Activated CD8-positive, alpha-beta T cell treated with anti-CD3 and anti-CD28 coated beads for 36 hours (primary cell): ENCODE measurements at regions not wholly inside any gene's neighbourhood (a gene's known extent, or its start where the extent isn't known, plus 50 kb on each side); places are given as distances from the start of the nearest gene placed in this dataset.
"Not testable (repeated sequence)": the region's sequence is repeated elsewhere in the genome, so short reads cannot be mapped to it uniquely, and the experiment has no call there.

Experiments used
- ATAC-seq: fragments of 200-7000 bp; cut with Tn5 transposase; one replicate; pipeline ENCODE4 v1.10.0; 2021; ENCODE audit warnings: mild to moderate bottlenecking, moderate library complexity
- CTCF ChIA-PET: fragments of 350-600 bp; sonication (Branson Sonifier 250); formaldehyde crosslinking; loops from one replicate; lab custom pipeline; 2021; ENCODE audit warnings: antibody characterized with exemption; lab: Charles Lee
- POLR2A ChIA-PET: fragments of 350-600 bp; sonication (Branson Sonifier 250); formaldehyde crosslinking; loops from one replicate; lab custom pipeline; 2021; ENCODE audit warnings: antibody characterized with exemption; lab: Charles Lee
- DNase-seq: peaks from one replicate; pipeline ENCODE4 v3.0.0-alpha.2; 2020
- H3K27ac Mint-ChIP-seq: one replicate; pipeline ENCODE4 v1.8.0; 2021; ENCODE audit warnings: mild to moderate bottlenecking, mixed read lengths
- H3K27me3 Mint-ChIP-seq: one replicate; pipeline ENCODE4 v1.8.0; 2021; ENCODE audit warnings: mixed read lengths
- H3K36me3 Mint-ChIP-seq: one replicate; pipeline ENCODE4 v1.8.0; 2021; ENCODE audit warnings: low read depth, mixed read lengths
- H3K4me1 Mint-ChIP-seq: one replicate; pipeline ENCODE4 v1.8.0; 2021; ENCODE audit warnings: low read depth, mixed read lengths
- H3K4me3 Mint-ChIP-seq: one replicate; pipeline ENCODE4 v1.8.0; 2021; ENCODE audit warnings: mild to moderate bottlenecking, moderate library complexity, mixed read lengths
- H3K9me3 Mint-ChIP-seq: one replicate; pipeline ENCODE4 v1.8.0; 2021; ENCODE audit warnings: mixed read lengths
- intact Hi-C: fragments of 100-400 bp; cut with micrococcal nuclease; formaldehyde crosslinking; loops from one replicate; pipeline ENCODE4 v1.10.0; 2022
- TF ChIP-seq, protein P1 (sequence below): fragments of 200-600 bp; IDR thresholded peaks from one replicate; pipeline ENCODE4 v1.8.0; 2022; ENCODE audit warnings: antibody characterized with exemption, mild to moderate bottlenecking

DNA sequence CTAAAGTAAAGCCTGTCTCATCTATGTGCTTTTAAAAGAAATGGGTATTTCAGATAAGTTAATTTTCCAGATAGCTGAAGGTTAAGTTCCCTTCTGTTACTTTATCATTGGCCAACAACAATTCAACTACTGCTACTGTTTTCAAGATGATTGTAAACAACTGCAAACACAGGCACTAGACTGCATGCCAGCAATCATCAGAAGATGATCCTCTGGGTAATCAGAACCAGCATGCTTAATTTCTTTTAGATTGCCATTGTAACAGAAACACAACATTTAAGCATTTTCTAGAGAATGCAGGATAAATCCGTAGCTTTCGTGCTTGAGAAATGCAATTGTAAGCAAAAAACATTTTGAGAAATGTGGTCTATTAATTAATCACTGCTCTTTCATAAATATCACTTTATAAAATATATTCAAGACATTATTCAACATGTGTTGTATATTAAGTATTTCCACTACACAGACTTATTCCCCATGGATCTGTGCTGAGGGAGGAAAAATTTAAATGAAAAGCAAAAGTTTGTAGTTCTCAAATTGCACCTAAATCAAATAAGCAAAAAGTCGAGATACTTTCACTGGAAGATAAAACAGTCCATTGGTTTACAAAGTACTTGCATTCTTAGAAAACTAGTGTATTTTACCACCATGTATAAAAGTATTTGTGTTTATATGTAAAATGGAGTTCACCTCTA lies 133.7 kb downstream of the ATL2 start:
- Mint-ChIP-seq H3K27ac (no peak overlapping the region), H3K9me3 (no peaks in the 10 kb centered on the region), H3K4me3 (no peak overlapping the region), H3K4me1 (no peaks in the 10 kb centered on the region), H3K27me3 (peaks cover 2% of the 10 kb centered on the region), H3K36me3 (no peaks in the 10 kb centered on the region)
- no peak for DNase-seq
- intact Hi-C loops: no loop called here
- POLR2A ChIA-PET: no interaction called here
- CTCF ChIA-PET: interaction anchor here (1.2 kb wide), 1 partner anchor 128 kb away, joined by 5 read pairs; no protein-coding TSS in a partner anchor
- TF ChIP-seq, protein P1, sequence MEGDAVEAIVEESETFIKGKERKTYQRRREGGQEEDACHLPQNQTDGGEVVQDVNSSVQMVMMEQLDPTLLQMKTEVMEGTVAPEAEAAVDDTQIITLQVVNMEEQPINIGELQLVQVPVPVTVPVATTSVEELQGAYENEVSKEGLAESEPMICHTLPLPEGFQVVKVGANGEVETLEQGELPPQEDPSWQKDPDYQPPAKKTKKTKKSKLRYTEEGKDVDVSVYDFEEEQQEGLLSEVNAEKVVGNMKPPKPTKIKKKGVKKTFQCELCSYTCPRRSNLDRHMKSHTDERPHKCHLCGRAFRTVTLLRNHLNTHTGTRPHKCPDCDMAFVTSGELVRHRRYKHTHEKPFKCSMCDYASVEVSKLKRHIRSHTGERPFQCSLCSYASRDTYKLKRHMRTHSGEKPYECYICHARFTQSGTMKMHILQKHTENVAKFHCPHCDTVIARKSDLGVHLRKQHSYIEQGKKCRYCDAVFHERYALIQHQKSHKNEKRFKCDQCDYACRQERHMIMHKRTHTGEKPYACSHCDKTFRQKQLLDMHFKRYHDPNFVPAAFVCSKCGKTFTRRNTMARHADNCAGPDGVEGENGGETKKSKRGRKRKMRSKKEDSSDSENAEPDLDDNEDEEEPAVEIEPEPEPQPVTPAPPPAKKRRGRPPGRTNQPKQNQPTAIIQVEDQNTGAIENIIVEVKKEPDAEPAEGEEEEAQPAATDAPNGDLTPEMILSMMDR: no peak
- no peak for ATAC-seq

DNA sequence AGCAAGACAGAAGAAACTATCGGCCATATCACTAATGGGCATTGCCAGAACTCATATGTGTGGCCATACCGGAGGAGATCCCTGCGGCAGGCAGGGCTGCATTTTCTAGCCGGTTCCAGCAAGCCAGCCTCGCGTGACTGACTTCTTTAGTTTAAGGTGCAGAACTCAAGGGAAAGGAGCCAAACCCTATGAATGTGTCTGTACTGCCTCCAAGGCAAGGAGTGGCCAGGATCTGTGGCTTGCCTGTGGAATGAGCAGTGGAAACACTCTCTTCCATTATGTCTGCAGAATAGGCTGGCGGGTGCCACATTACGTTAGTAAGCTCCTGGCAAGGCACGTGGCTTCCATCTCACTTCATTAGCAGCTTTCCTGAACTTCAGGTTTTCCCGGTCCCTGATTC lies 137.6 kb downstream of the ATL2 start:
- POLR2A ChIA-PET: no interaction called here
- Mint-ChIP-seq H3K9me3 (no peaks in the 10 kb centered on the region), H3K27me3 (peaks cover 6% of the 10 kb centered on the region), H3K27ac (no peak overlapping the region), H3K4me1 (no peaks in the 10 kb centered on the region), H3K4me3 (no peak overlapping the region), H3K36me3 (no peaks in the 10 kb centered on the region)
- intact Hi-C loops: no loop called here
- ATAC-seq (no peak), DNase-seq (no peak)
- CTCF ChIA-PET: interaction anchor here (1.5 kb wide), 1 partner anchor 126 kb away, joined by 4 read pairs; no protein-coding TSS in a partner anchor
- TF ChIP-seq, protein P1: no peak

DNA sequence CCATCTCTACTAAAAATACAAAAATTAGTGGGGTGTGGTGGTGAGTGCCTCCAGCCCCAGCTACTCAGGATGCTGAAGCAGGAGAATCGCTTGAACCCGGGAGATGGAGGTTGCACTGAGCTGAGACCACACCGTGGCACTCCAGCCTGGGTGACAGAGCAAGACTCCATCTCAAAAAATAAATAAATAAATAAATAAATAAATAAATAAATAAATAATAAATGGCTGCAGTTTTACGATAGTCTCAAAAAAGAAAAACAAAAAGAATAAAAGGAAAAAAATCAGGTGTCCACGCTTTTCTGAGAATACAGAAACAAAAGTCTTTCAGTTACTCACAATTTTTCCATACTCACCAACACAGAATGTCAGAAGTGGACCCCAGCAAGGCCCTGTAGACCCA lies 138.4 kb downstream of the ATL2 start:
- H3K4me1 Mint-ChIP-seq, H3K36me3 Mint-ChIP-seq, H3K4me3 Mint-ChIP-seq, ATAC-seq, H3K27ac Mint-ChIP-seq, CTCF ChIA-PET, H3K9me3 Mint-ChIP-seq, POLR2A ChIA-PET, DNase-seq, intact Hi-C loops: not testable (repeated sequence)
- peaks cover 14% of the 10 kb centered on the region for H3K27me3 Mint-ChIP-seq

DNA sequence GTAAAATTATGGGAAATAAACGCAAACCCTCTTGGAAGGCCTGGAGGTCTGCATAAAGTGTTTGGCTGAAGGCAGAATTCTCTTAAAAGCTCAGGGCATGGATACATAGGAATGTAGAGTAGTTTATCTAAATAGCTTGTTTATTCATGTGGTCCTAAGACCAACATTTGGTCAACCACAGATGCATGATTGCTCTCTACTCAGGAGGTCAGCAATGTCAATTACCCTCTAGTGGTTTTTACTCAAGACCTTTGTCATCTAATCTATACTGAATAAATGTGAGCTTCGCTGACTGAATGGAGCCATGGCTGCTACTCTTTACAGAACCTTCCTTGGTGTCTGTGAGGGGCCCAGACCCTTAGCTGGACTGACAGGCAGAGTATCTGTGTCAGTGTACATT lies 139.8 kb downstream of the ATL2 start:
- Mint-ChIP-seq H3K27ac (no peak overlapping the region), H3K36me3 (no peaks in the 10 kb centered on the region), H3K27me3 (peaks cover 19% of the 10 kb centered on the region), H3K4me3 (no peak overlapping the region), H3K4me1 (no peaks in the 10 kb centered on the region), H3K9me3 (no peaks in the 10 kb centered on the region)
- CTCF ChIA-PET: interaction anchor here (1.5 kb wide), 1 partner anchor 122 kb away, joined by 3 read pairs; no protein-coding TSS in a partner anchor
- intact Hi-C loops: no loop called here
- no peak for DNase-seq
- TF ChIP-seq, protein P1: no peak
- POLR2A ChIA-PET: no interaction called here
- ATAC-seq: no peak

DNA sequence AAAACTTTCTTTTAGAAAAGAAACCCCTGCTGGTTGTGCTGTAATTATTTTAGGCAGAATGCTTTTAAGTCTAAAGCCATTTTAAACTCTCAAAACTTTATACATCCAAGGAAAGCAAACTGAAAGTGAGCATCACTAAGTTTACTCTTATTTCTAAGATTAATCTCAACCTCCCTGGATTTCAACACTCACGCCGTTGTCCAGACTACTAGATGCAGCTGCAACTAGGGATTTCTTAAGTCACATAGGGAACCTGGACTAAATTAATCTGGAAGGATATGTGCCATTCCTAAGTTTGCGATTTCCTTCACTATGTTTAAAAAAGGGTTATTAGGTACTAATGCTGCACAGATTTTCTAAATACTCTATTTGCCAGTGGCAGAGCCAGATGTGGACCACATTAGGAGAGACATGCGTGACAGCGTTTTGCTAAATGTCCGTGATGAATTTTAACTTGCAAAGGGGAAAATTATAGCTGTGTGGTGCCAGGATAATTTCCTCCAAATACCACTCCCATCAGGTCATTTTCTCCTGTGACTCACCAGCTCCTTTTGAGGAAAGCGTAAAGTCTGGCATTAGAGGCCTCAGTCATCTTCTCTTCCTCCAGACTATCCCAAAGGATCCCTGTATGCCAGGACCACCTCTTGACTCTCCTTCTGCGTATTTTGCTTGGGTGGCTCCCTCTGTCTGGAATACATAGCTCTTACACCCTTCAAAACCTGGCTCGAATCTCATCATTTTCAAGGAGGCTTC lies 143.7 kb downstream of the ATL2 start:
- no peak for DNase-seq
- H3K4me1 Mint-ChIP-seq: no peaks in the 10 kb centered on the region
- ChIA-PET CTCF (interaction anchor here (1.5 kb wide), 1 partner anchor 12 kb away, joined by 4 read pairs; no protein-coding TSS in a partner anchor), POLR2A (interaction anchor here (0.8 kb wide), 1 partner anchor 9 kb away, joined by 3 read pairs; no protein-coding TSS in a partner anchor)
- no peaks in the 10 kb centered on the region for H3K9me3 Mint-ChIP-seq
- no peak for ATAC-seq
- TF ChIP-seq, protein P1: no peak
- H3K27me3 Mint-ChIP-seq: peaks cover 25% of the 10 kb centered on the region
- no peak overlapping the region for H3K4me3 Mint-ChIP-seq
- H3K27ac Mint-ChIP-seq: no peak overlapping the region
- H3K36me3 Mint-ChIP-seq: no peaks in the 10 kb centered on the region
- intact Hi-C loops: no loop called here
